ENCODE measurements at regions not wholly inside any gene's neighbourhood (a gene's known extent, or its start where the extent isn't known, plus 50 kb on each side); places are given as distances from the start of the nearest gene placed in this dataset.

DNA sequence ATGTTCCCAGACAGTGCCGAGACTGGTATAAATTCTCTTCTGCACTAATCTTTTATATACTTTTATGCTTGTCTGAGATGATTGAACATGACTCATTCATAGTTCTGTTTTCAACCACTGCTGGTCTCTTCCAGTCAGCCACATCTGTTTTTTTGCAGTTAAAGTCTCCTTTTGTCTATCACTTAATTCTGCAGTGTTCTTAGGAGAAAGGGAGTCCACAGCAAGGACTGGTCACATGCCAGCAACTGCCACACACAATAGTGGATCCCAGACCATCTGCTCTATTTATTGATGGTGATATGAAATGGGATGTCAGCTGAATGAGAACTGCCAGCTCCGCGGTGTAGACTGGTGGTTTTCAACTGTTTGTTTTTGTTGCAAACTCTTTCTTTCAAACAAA is 379.8 kb downstream of the MED13L start:
- TF ChIP-seq EZH2 (IDR thresholded peaks at IDR 0.05), result no peak
- TF ChIP-seq, protein P1, sequence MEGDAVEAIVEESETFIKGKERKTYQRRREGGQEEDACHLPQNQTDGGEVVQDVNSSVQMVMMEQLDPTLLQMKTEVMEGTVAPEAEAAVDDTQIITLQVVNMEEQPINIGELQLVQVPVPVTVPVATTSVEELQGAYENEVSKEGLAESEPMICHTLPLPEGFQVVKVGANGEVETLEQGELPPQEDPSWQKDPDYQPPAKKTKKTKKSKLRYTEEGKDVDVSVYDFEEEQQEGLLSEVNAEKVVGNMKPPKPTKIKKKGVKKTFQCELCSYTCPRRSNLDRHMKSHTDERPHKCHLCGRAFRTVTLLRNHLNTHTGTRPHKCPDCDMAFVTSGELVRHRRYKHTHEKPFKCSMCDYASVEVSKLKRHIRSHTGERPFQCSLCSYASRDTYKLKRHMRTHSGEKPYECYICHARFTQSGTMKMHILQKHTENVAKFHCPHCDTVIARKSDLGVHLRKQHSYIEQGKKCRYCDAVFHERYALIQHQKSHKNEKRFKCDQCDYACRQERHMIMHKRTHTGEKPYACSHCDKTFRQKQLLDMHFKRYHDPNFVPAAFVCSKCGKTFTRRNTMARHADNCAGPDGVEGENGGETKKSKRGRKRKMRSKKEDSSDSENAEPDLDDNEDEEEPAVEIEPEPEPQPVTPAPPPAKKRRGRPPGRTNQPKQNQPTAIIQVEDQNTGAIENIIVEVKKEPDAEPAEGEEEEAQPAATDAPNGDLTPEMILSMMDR (IDR thresholded peaks at IDR 0.05), result no peak
